ENCODE measurements at regions not wholly inside any gene's neighbourhood (a gene's known extent, or its start where the extent isn't known, plus 50 kb on each side); places are given as distances from the start of the nearest gene placed in this dataset.

- no peak for DNase-seq
- H3K4me3 ChIP-seq: no peak overlapping the region
- H3K9me3 ChIP-seq: no peaks in the 10 kb centered on the region
- no peak overlapping the region for H3K27ac ChIP-seq
- H3K4me1 ChIP-seq: no peaks in the 10 kb centered on the region
- no peak for TF ChIP-seq POLR2A (IDR thresholded peaks at IDR 0.05)
- TF ChIP-seq CTCF (IDR thresholded peaks at IDR 0.05): no peak
- H3K27me3 ChIP-seq: no peaks in the 10 kb centered on the region
- no peaks in the 10 kb centered on the region for H3K36me3 ChIP-seq
Measured at GRCh38 chr12:43127886-43128549, 424.0 kb downstream of the ADAMTS20 start.

- no peaks in the 10 kb centered on the region for H3K27me3 ChIP-seq
- no peaks in the 10 kb centered on the region for H3K9me3 ChIP-seq
- no peaks in the 10 kb centered on the region for H3K36me3 ChIP-seq
- TF ChIP-seq CTCF (IDR thresholded peaks at IDR 0.05) (no peak), POLR2A (IDR thresholded peaks at IDR 0.05) (no peak)
- no peaks in the 10 kb centered on the region for H3K4me1 ChIP-seq
- H3K27ac ChIP-seq: no peak overlapping the region
- no peak overlapping the region for H3K4me3 ChIP-seq
- no peak for DNase-seq
Measured at GRCh38 chr12:43126652-43127375, 425.2 kb downstream of the ADAMTS20 start.

DNA sequence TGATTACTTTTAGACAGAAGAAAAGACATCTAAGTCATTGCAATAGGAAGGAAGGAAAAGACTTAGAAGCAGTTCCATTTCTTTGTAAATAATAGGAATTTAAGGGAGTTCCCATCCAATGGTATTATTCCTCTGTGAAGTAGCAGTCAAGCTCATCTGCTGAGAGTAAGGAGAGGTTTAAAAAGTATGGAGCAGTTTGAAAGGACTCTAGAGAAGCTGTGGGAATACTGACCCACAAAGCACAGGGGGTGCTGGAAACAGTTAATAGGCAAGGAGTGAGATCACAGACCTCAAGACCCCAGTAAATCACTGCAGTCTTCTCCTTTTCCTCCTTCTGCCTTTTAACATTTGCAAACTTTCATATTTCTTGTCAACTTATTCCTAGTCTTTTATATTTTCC, 428.5 kb downstream of the ADAMTS20 start:
- Histone ChIP-seq H3K36me3 (no peaks in the 10 kb centered on the region), H3K9me3 (no peaks in the 10 kb centered on the region), H3K27ac (no peak overlapping the region), H3K27me3 (no peaks in the 10 kb centered on the region), H3K4me3 (no peak overlapping the region), H3K4me1 (no peaks in the 10 kb centered on the region)
- DNase-seq: no peak
- TF ChIP-seq POLR2A (IDR thresholded peaks at IDR 0.05) (no peak), CTCF (IDR thresholded peaks at IDR 0.05) (no peak)

- no peaks in the 10 kb centered on the region for H3K27me3 ChIP-seq
- H3K27ac ChIP-seq: no peak overlapping the region
- H3K4me1 ChIP-seq: no peaks in the 10 kb centered on the region
- DNase-seq: no peak
- H3K4me3 ChIP-seq: no peak overlapping the region
- no peak for TF ChIP-seq POLR2A (IDR thresholded peaks at IDR 0.05)
- TF ChIP-seq CTCF (IDR thresholded peaks at IDR 0.05): no peak
- no peaks in the 10 kb centered on the region for H3K36me3 ChIP-seq
- no peaks in the 10 kb centered on the region for H3K9me3 ChIP-seq
Measured at GRCh38 chr12:43120150-43120549, 431.9 kb downstream of the ADAMTS20 start.

DNA sequence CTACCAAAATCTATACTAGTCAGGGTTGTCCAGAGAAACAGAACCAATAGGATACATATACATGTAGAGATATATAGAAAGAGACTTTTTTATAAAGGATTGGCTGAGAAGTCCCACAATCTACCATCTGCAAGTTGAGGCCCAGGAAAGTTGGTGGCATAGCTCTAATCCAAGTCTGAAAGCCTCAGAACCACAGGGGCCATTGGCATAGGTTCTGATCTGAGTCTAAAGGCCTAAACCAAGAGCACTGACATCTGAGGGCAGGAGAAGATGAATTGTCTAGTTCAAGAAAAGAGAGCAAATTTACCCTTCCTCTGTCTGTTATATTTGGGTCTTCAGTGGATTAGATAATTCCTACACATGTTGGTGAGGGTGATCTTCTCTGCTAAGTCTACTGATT, 433.1 kb downstream of the ADAMTS20 start:
- Histone ChIP-seq H3K9me3 (no peaks in the 10 kb centered on the region), H3K4me1 (no peaks in the 10 kb centered on the region), H3K27ac (no peak overlapping the region), H3K36me3 (no peaks in the 10 kb centered on the region), H3K27me3 (no peaks in the 10 kb centered on the region), H3K4me3 (no peak overlapping the region)
- TF ChIP-seq POLR2A (IDR thresholded peaks at IDR 0.05) (no peak), CTCF (IDR thresholded peaks at IDR 0.05) (no peak)
- no peak for DNase-seq

Measured in Peyer's patch (tissue), 4 donors.